ENCODE measurements at regions not wholly inside any gene's neighbourhood (a gene's known extent, or its start where the extent isn't known, plus 50 kb on each side); places are given as distances from the start of the nearest gene placed in this dataset.
"Not testable (repeated sequence)": the region's sequence is repeated elsewhere in the genome, so short reads cannot be mapped to it uniquely, and the experiment has no call there.

GRCh38 chrX:98068024-98068580 lies 1184.4 kb downstream of the RPA4 start:
- DNase-seq: peak; percentile 1

- DNase-seq: no peak
Measured at GRCh38 chrX:98071331-98071730, 1187.6 kb downstream of the RPA4 start.

- no peak for DNase-seq
Measured at GRCh38 chrX:98077440-98077839, 1193.7 kb downstream of the RPA4 start.

GRCh38 chrX:98111684-98112083 lies 1228.0 kb downstream of the RPA4 start:
- DNase-seq: no peak

GRCh38 chrX:98114021-98114420 lies 1230.3 kb downstream of the RPA4 start:
- DNase-seq: no peak

GRCh38 chrX:98141466-98141865 lies 1257.8 kb downstream of the RPA4 start:
- DNase-seq: no peak

- no peak for DNase-seq
Measured at GRCh38 chrX:98191003-98191402, 1307.3 kb downstream of the RPA4 start.

- no peak for DNase-seq
Measured at GRCh38 chrX:98194036-98194435, 1310.3 kb downstream of the RPA4 start.

- no peak for DNase-seq
Measured at GRCh38 chrX:98203800-98204199, 1320.1 kb downstream of the RPA4 start.

GRCh38 chrX:98207947-98208346 lies 1324.2 kb downstream of the RPA4 start:
- no peak for DNase-seq

- no peak for DNase-seq
Measured at GRCh38 chrX:98231003-98231402, 1347.3 kb downstream of the RPA4 start.

- DNase-seq: not testable (repeated sequence)
Measured at GRCh38 chrX:98240061-98240460, 1356.4 kb downstream of the RPA4 start.

- no peak for DNase-seq
Measured at GRCh38 chrX:98263135-98263534, 1379.4 kb downstream of the RPA4 start.

- DNase-seq: no peak
Measured at GRCh38 chrX:98289726-98290125, 1406.0 kb downstream of the RPA4 start.

- DNase-seq: no peak
Measured at GRCh38 chrX:98294310-98294709, 1410.6 kb downstream of the RPA4 start.

GRCh38 chrX:98296129-98296528 lies 1412.4 kb downstream of the RPA4 start:
- DNase-seq: no peak

- no peak for DNase-seq
Measured at GRCh38 chrX:98299785-98300184, 1416.1 kb downstream of the RPA4 start.

- DNase-seq: not testable (repeated sequence)
Measured at GRCh38 chrX:98300536-98300935, 1416.8 kb downstream of the RPA4 start.

- DNase-seq: no peak
Measured at GRCh38 chrX:98331407-98331806, 1447.7 kb downstream of the RPA4 start.

GRCh38 chrX:98338544-98338943 lies 1454.8 kb downstream of the RPA4 start:
- no peak for DNase-seq

GRCh38 chrX:98350940-98351339 lies 1467.2 kb downstream of the RPA4 start:
- DNase-seq: no peak

- no peak for DNase-seq
Measured at GRCh38 chrX:98357146-98357545, 1473.4 kb downstream of the RPA4 start.

GRCh38 chrX:98362630-98363029 lies 1478.9 kb downstream of the RPA4 start:
- DNase-seq: no peak

GRCh38 chrX:98371994-98372393 lies 1488.3 kb downstream of the RPA4 start:
- DNase-seq: no peak

- DNase-seq: no peak
Measured at GRCh38 chrX:98379134-98379533, 1495.4 kb downstream of the RPA4 start.

GRCh38 chrX:98380106-98380505 lies 1496.4 kb downstream of the RPA4 start:
- DNase-seq: no peak
